H9 (cell line): ENCODE measurements at regions not wholly inside any gene's neighbourhood (a gene's known extent, or its start where the extent isn't known, plus 50 kb on each side); places are given as distances from the start of the nearest gene placed in this dataset.

Experiments
- DNase-seq: peaks from one replicate; pipeline ENCODE4 v3.0.0-alpha.2; 2017
- H2AFZ ChIP-seq: one replicate; pipeline ENCODE4 v1.6.1; 2013; ENCODE audit warnings: mild to moderate bottlenecking, low read length, control low read depth, moderate library complexity
- H2AK5ac ChIP-seq: 2 replicates; pipeline ENCODE4 v1.6.1; 2013; ENCODE audit warnings: low read length, control low read depth, mixed read lengths; ENCODE audit not compliant: insufficient read length
- H2BK120ac ChIP-seq: one replicate; pipeline ENCODE4 v1.6.1; 2013; ENCODE audit warnings: low read depth, mild to moderate bottlenecking, low read length, control low read depth, inconsistent platforms; ENCODE audit not compliant: poor library complexity, severe bottlenecking
- H2BK12ac ChIP-seq: 2 replicates; pipeline ENCODE4 v1.6.1; 2013; ENCODE audit warnings: low read length, control low read depth, mixed read lengths, low read depth; ENCODE audit not compliant: insufficient read length
- H2BK15ac ChIP-seq: 2 replicates; pipeline ENCODE4 v1.6.1; 2013; ENCODE audit warnings: low read depth, low read length, control low read depth
- H2BK20ac ChIP-seq: one replicate; pipeline ENCODE4 v1.6.1; 2013; ENCODE audit warnings: low read depth, mild to moderate bottlenecking, low read length, control low read depth, inconsistent platforms; ENCODE audit not compliant: poor library complexity, severe bottlenecking
- H2BK5ac ChIP-seq: 2 replicates; pipeline ENCODE4 v1.6.1; 2013; ENCODE audit warnings: low read length, control low read depth, mixed read lengths; ENCODE audit not compliant: insufficient read length
- H3K14ac ChIP-seq: 2 replicates; pipeline ENCODE4 v1.6.1; 2013; ENCODE audit warnings: low read length, control low read depth; ENCODE audit not compliant: insufficient read depth
- H3K18ac ChIP-seq: 2 replicates; pipeline ENCODE4 v1.6.1; 2013; ENCODE audit warnings: low read depth, mild to moderate bottlenecking, mixed read lengths, low read length, control low read depth; ENCODE audit not compliant: insufficient read length
- H3K23ac ChIP-seq: 2 replicates; pipeline ENCODE4 v1.6.1; 2013; ENCODE audit warnings: low read length, control low read depth, mixed read lengths, low read depth; ENCODE audit not compliant: insufficient read length
- H3K23me2 ChIP-seq: 2 replicates; pipeline ENCODE4 v1.6.1; 2013; ENCODE audit warnings: low read depth, mild to moderate bottlenecking, mixed read lengths, low read length, control low read depth; ENCODE audit not compliant: insufficient read length, poor library complexity, severe bottlenecking
- H3K27ac ChIP-seq: 2 replicates; pipeline ENCODE4 v1.5.1; 2013; ENCODE audit warnings: low read length, control low read depth, mixed read lengths, low read depth; ENCODE audit not compliant: insufficient read length
- H3K27me3 ChIP-seq: 2 replicates; pipeline ENCODE4 v1.6.1; 2013; ENCODE audit warnings: low read length, control low read depth, inconsistent platforms; ENCODE audit not compliant: insufficient read depth
- H3K4ac ChIP-seq: 2 replicates; pipeline ENCODE4 v1.6.1; 2013; ENCODE audit warnings: low read depth, mild to moderate bottlenecking, control low read depth, inconsistent platforms, low read length, moderate library complexity
- H3K4me1 ChIP-seq: 2 replicates; pipeline ENCODE4 v1.6.1; 2013; ENCODE audit warnings: low read length, control low read depth, inconsistent platforms; ENCODE audit not compliant: insufficient read depth
- H3K4me2 ChIP-seq: 2 replicates; pipeline ENCODE4 v1.6.1; 2013; ENCODE audit warnings: low read length, control low read depth, mixed read lengths; ENCODE audit not compliant: insufficient read length, insufficient read depth
- H3K56ac ChIP-seq: 2 replicates; pipeline ENCODE4 v1.6.1; 2013; ENCODE audit warnings: low read depth, mild to moderate bottlenecking, mixed read lengths, low read length, control low read depth; ENCODE audit not compliant: insufficient read length
- H3K79me1 ChIP-seq: 2 replicates; pipeline ENCODE4 v1.6.1; 2013; ENCODE audit warnings: low read depth, mild to moderate bottlenecking, moderate library complexity, low read length, control low read depth, inconsistent platforms; ENCODE audit not compliant: insufficient read depth, poor library complexity, severe bottlenecking
- H3K79me2 ChIP-seq: 2 replicates; pipeline ENCODE4 v1.6.1; 2013; ENCODE audit warnings: low read length, control low read depth, inconsistent platforms; ENCODE audit not compliant: insufficient read depth
- H3K9ac ChIP-seq: 2 replicates; pipeline ENCODE4 v1.6.1; 2013; ENCODE audit warnings: low read length, control low read depth, mixed read lengths; ENCODE audit not compliant: insufficient read length; ENCODE audit errors: extremely low read depth
- H3K9me3 ChIP-seq: one replicate; pipeline ENCODE4 v1.6.1; 2013; ENCODE audit warnings: low read depth, low read length, inconsistent platforms; ENCODE audit not compliant: control insufficient read depth
- H3T11ph ChIP-seq: one replicate; pipeline ENCODE4 v1.6.1; 2013; ENCODE audit warnings: mild to moderate bottlenecking, low read length, control low read depth, inconsistent platforms
- H4K20me1 ChIP-seq: one replicate; pipeline ENCODE4 v1.6.1; 2013; ENCODE audit not compliant: control insufficient read depth, insufficient read length, insufficient read depth
- H4K5ac ChIP-seq: 2 replicates; pipeline ENCODE4 v1.6.1; 2013; ENCODE audit warnings: low read depth, mild to moderate bottlenecking, mixed read lengths, low read length, control low read depth; ENCODE audit not compliant: insufficient read length
- H4K8ac ChIP-seq: replicated peaks from 2 replicates; pipeline ENCODE4 v1.6.1; 2013; ENCODE audit warnings: low read length, control low read depth, mixed read lengths, low read depth; ENCODE audit not compliant: insufficient read length
- H4K91ac ChIP-seq: 2 replicates; pipeline ENCODE4 v1.6.1; 2013; ENCODE audit warnings: low read depth, mild to moderate bottlenecking, moderate library complexity, mixed read lengths, low read length, control low read depth; ENCODE audit not compliant: insufficient read length
- H3K27ac Mint-ChIP-seq, 3 experiments: 2 replicates in 2 of 3; 3 replicates in 1 of 3; pipeline ENCODE4 v1.8.0; 2020 to 2021; ENCODE audit warnings: mixed read lengths in 3 of 3, mild to moderate bottlenecking in 1 of 3, moderate library complexity in 1 of 3
- H3K27me3 Mint-ChIP-seq: 2 replicates; pipeline ENCODE4 v1.8.0; 2021; ENCODE audit warnings: low read depth, mild to moderate bottlenecking, moderate library complexity, mixed read lengths
- H3K36me3 Mint-ChIP-seq, 3 experiments: 2 replicates in 2 of 3; 3 replicates in 1 of 3; pipeline ENCODE4 v1.8.0; 2020 to 2021; ENCODE audit warnings: low read depth in 3 of 3, mixed read lengths in 3 of 3; ENCODE audit not compliant: insufficient read depth in 1 of 3
- H3K4me1 Mint-ChIP-seq, 2 experiments: 2 replicates each; pipeline ENCODE4 v1.8.0; 2020; ENCODE audit warnings: mixed read lengths in 2 of 2
- H3K4me3 Mint-ChIP-seq, 2 experiments: 2 replicates in 1 of 2; 3 replicates in 1 of 2; pipeline ENCODE4 v1.8.0; 2020 to 2021; ENCODE audit warnings: mild to moderate bottlenecking in 2 of 2, mixed read lengths in 2 of 2, moderate library complexity in 1 of 2
- H3K9me3 Mint-ChIP-seq, 2 experiments: 2 replicates in 1 of 2; 3 replicates in 1 of 2; pipeline ENCODE4 v1.8.0; 2020; ENCODE audit warnings: mild to moderate bottlenecking in 2 of 2, mixed read lengths in 2 of 2, moderate library complexity in 1 of 2
- WGBS: extraction: QIAGEN DNeasy Blood & Tissue Kit; methylation state at CpG from one replicate; pipeline ENCODE4 v1.1.7; 2013; ENCODE audit warnings: missing lambda C conversion rate, low lambda C conversion rate, mixed read lengths; ENCODE audit not compliant: insufficient read length; ENCODE audit errors: extremely low coverage; 5-methylcytosine and 5-hydroxymethylcytosine counted together
- TF ChIP-seq, protein P1 (sequence below): fragments of 200-600 bp; sonication (generic); conservative IDR thresholded peaks from 3 replicates; pipeline ENCODE4 v1.8.0; 2021; ENCODE audit warnings: antibody characterized with exemption, mild to moderate bottlenecking

DNA sequence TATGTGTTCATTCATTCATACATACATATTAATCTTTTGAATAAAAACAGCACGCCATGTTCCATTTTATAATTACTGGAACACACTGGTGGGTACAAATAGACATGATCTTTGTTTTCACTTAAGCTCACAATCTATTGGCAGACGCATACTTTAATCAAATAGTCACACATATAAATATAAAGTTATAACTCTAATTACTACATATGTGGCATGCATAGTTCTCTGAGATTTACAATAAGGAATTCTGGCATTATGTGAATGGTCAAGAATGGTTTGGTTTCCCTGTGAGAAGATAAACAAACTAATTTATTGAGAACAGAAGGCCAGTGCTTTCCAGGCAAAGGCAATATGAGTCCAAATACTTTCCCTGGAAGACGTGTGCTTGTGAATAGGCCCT lies 576.2 kb downstream of the CDH8 start:
- H3K23me2 ChIP-seq, result no peaks in the 10 kb centered on the region
- H3K27ac ChIP-seq, result no peak overlapping the region
- H3K79me2 ChIP-seq, result no peaks in the 10 kb centered on the region
- TF ChIP-seq, protein P1, sequence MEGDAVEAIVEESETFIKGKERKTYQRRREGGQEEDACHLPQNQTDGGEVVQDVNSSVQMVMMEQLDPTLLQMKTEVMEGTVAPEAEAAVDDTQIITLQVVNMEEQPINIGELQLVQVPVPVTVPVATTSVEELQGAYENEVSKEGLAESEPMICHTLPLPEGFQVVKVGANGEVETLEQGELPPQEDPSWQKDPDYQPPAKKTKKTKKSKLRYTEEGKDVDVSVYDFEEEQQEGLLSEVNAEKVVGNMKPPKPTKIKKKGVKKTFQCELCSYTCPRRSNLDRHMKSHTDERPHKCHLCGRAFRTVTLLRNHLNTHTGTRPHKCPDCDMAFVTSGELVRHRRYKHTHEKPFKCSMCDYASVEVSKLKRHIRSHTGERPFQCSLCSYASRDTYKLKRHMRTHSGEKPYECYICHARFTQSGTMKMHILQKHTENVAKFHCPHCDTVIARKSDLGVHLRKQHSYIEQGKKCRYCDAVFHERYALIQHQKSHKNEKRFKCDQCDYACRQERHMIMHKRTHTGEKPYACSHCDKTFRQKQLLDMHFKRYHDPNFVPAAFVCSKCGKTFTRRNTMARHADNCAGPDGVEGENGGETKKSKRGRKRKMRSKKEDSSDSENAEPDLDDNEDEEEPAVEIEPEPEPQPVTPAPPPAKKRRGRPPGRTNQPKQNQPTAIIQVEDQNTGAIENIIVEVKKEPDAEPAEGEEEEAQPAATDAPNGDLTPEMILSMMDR, result no peak
- no peak overlapping the region for H2BK120ac ChIP-seq
- Mint-ChIP-seq H3K27me3 (no peaks in the 10 kb centered on the region), H3K4me1 (no peaks in the 10 kb centered on the region), H3K27ac (no peak overlapping the region), H3K36me3 (no peaks in the 10 kb centered on the region), H3K9me3 (no peaks in the 10 kb centered on the region; a peak in 1 of 5 replicates), H3K4me3 (no peak overlapping the region)
- no peak overlapping the region for H2BK20ac ChIP-seq
- no peak for DNase-seq
- H4K5ac ChIP-seq, result no peak overlapping the region
- no CpG with 5 or more reads among the region's 3 CpGs for WGBS
- no peak overlapping the region for H2BK15ac ChIP-seq
- no peak overlapping the region for H2BK5ac ChIP-seq
- no peak overlapping the region for H3K56ac ChIP-seq
- H2BK12ac ChIP-seq, result no peak overlapping the region
- no peak overlapping the region for H4K91ac ChIP-seq
- H3K9ac ChIP-seq, result no peak overlapping the region
- no peaks in the 10 kb centered on the region for H3K4me1 ChIP-seq
- H2AFZ ChIP-seq, result no peak overlapping the region
- no peak overlapping the region for H3K18ac ChIP-seq
- H4K8ac ChIP-seq, result no peak overlapping the region
- H3K4me2 ChIP-seq, result no peak overlapping the region
- H3K4ac ChIP-seq, result no peak overlapping the region
- no peaks in the 10 kb centered on the region for H3K9me3 ChIP-seq
- H3T11ph ChIP-seq, result no peak overlapping the region
- no peak overlapping the region for H2AK5ac ChIP-seq
- no peaks in the 10 kb centered on the region for H4K20me1 ChIP-seq
- H3K27me3 ChIP-seq, result no peaks in the 10 kb centered on the region
- no peak overlapping the region for H3K14ac ChIP-seq
- no peak overlapping the region for H3K23ac ChIP-seq
- H3K79me1 ChIP-seq, result no peaks in the 10 kb centered on the region
